ENCODE measurements at regions not wholly inside any gene's neighbourhood (a gene's known extent, or its start where the extent isn't known, plus 50 kb on each side); places are given as distances from the start of the nearest gene placed in this dataset.
"Not testable (repeated sequence)": the region's sequence is repeated elsewhere in the genome, so short reads cannot be mapped to it uniquely, and the experiment has no call there.

- no peak for TF ChIP-seq CTCF (IDR thresholded peaks at IDR 0.05; ENCODE audit: low read depth, low read length, missing control alignments)
- in situ Hi-C loops (cut with HindIII; ENCODE audit: low pct_ligation_motif_present, low sequenced_read_pairs): no loop called here
- no peak overlapping the region for H3K27ac ChIP-seq
- H3K27me3 ChIP-seq (replicated peaks): no peaks in the 10 kb centered on the region
- DNase-seq: no peak
- H3K4me3 ChIP-seq (ENCODE audit: low read depth, low read length): no peak overlapping the region
- no peaks in the 10 kb centered on the region for H3K36me3 ChIP-seq (replicated peaks)
Observed at GRCh38 chr1:183753464-183753891, 51.4 kb upstream of the RGL1 start.

GRCh38 chr1:183744132-183744913, 60.6 kb upstream of the RGL1 start:
- Histone ChIP-seq H3K27me3 (replicated peaks) (no peaks in the 10 kb centered on the region), H3K4me3 (ENCODE audit: low read depth, low read length) (no peak overlapping the region), H3K36me3 (replicated peaks) (no peaks in the 10 kb centered on the region), H3K27ac (no peak overlapping the region)
- no peak for TF ChIP-seq CTCF (IDR thresholded peaks at IDR 0.05; ENCODE audit: low read depth, low read length, missing control alignments)
- DNase-seq: no peak
- in situ Hi-C loops (cut with HindIII; ENCODE audit: low pct_ligation_motif_present, low sequenced_read_pairs): no loop called here

- Histone ChIP-seq H3K36me3 (replicated peaks) (no peaks in the 10 kb centered on the region), H3K4me3 (ENCODE audit: low read depth, low read length) (no peak overlapping the region), H3K27ac (no peak overlapping the region), H3K27me3 (replicated peaks) (no peaks in the 10 kb centered on the region)
- DNase-seq: no peak
- no peak for TF ChIP-seq CTCF (IDR thresholded peaks at IDR 0.05; ENCODE audit: low read depth, low read length, missing control alignments)
- in situ Hi-C loops (cut with HindIII; ENCODE audit: low pct_ligation_motif_present, low sequenced_read_pairs): no loop called here
Observed at GRCh38 chr1:183742355-183742754, 62.6 kb upstream of the RGL1 start.

GRCh38 chr1:183739741-183740271, 65.1 kb upstream of the RGL1 start:
- no peak overlapping the region for H3K27ac ChIP-seq
- TF ChIP-seq CTCF (IDR thresholded peaks at IDR 0.05; ENCODE audit: low read depth, low read length, missing control alignments): no peak
- no peaks in the 10 kb centered on the region for H3K36me3 ChIP-seq (replicated peaks)
- no peak for DNase-seq
- no peak overlapping the region for H3K4me3 ChIP-seq (ENCODE audit: low read depth, low read length)
- H3K27me3 ChIP-seq (replicated peaks): no peaks in the 10 kb centered on the region
- in situ Hi-C loops (cut with HindIII; ENCODE audit: low pct_ligation_motif_present, low sequenced_read_pairs): no loop called here

GRCh38 chr1:183739082-183739481, 65.8 kb upstream of the RGL1 start:
- H3K36me3 ChIP-seq (replicated peaks): no peaks in the 10 kb centered on the region
- no peak for TF ChIP-seq CTCF (IDR thresholded peaks at IDR 0.05; ENCODE audit: low read depth, low read length, missing control alignments)
- H3K27me3 ChIP-seq (replicated peaks): no peaks in the 10 kb centered on the region
- no peak overlapping the region for H3K4me3 ChIP-seq (ENCODE audit: low read depth, low read length)
- DNase-seq: no peak
- in situ Hi-C loops (cut with HindIII; ENCODE audit: low pct_ligation_motif_present, low sequenced_read_pairs): no loop called here
- no peak overlapping the region for H3K27ac ChIP-seq

GRCh38 chr1:183737916-183738315, 67.0 kb upstream of the RGL1 start:
- H3K27ac ChIP-seq; in situ Hi-C loops (cut with HindIII; ENCODE audit: low pct_ligation_motif_present, low sequenced_read_pairs); H3K36me3 ChIP-seq (replicated peaks); DNase-seq; H3K4me3 ChIP-seq (ENCODE audit: low read depth, low read length); H3K27me3 ChIP-seq (replicated peaks): not testable (repeated sequence)

All from brain microvascular endothelial cell (primary cell).